H1 (cell line): ENCODE measurements at regions not wholly inside any gene's neighbourhood (a gene's known extent, or its start where the extent isn't known, plus 50 kb on each side); places are given as distances from the start of the nearest gene placed in this dataset.

Experiments
- BRCA1 ChIP-seq: IDR thresholded peaks from 2 replicates; pipeline ENCODE4 v1.6.1; 2012; ENCODE audit warnings: low read depth, low read length, improper control_type of control experiment
- CBX5 ChIP-seq: fragments of 300-800, 300-1000 bp; sonication (generic); IDR thresholded peaks from 2 replicates; pipeline ENCODE4 v1.7.1; 2016; ENCODE audit warnings: antibody characterized with exemption, low read length, low read depth
- CHD7 ChIP-seq: fragments of 300-600 bp; sonication (generic); IDR thresholded peaks from 2 replicates; pipeline ENCODE4 v1.7.1; 2012; ENCODE audit warnings: low read length, moderate library complexity, mild to moderate bottlenecking, inconsistent platforms; ENCODE audit not compliant: insufficient replicate concordance
- JUN ChIP-seq: IDR thresholded peaks from 2 replicates; pipeline ENCODE4 v1.6.1; 2011; ENCODE audit warnings: low read depth, mild to moderate bottlenecking, improper control_type of control experiment, low read length
- KDM5A ChIP-seq: fragments of 200-600 bp; IDR thresholded peaks from 2 replicates; pipeline ENCODE4 v1.7.1; 2012; ENCODE audit warnings: mild to moderate bottlenecking, low read length, inconsistent platforms, mixed read lengths
- TBP ChIP-seq: IDR thresholded peaks from 2 replicates; pipeline ENCODE4 v1.6.1; 2011; ENCODE audit warnings: low read depth, low read length, improper control_type of control experiment

GRCh38 chrY:19005579-19005978, 232.0 kb upstream of the HSFY2 start (continued):
- TF ChIP-seq CHD7 (no peak), CBX5 (no peak), JUN (no peak), BRCA1 (no peak), TBP (no peak), KDM5A (no peak)
